Lower leg skin (tissue), 3 donors: ENCODE measurements at regions not wholly inside any gene's neighbourhood (a gene's known extent, or its start where the extent isn't known, plus 50 kb on each side); places are given as distances from the start of the nearest gene placed in this dataset.

Source experiments
- CTCF ChIP-seq, 3 donors: fragments of 450-650 bp; IDR thresholded peaks; one replicate each; pipeline ENCODE4 v1.5.1; 2016; ENCODE audit warnings: antibody characterized with exemption in 3 of 3, mild to moderate bottlenecking in 3 of 3, moderate library complexity in 2 of 3
- POLR2A ChIP-seq, 2 donors: fragments of 450-650 bp; IDR thresholded peaks; one replicate each; pipeline ENCODE4 v1.6.1; 2016 to 2017; ENCODE audit warnings: antibody characterized with exemption in 2 of 2, mild to moderate bottlenecking in 1 of 2, moderate library complexity in 1 of 2

- no peak for TF ChIP-seq CTCF (IDR thresholded peaks at IDR 0.05)
- TF ChIP-seq POLR2A (IDR thresholded peaks at IDR 0.05), result no peak
Measured at GRCh38 chr4:12993923-12994322, 490.2 kb downstream of the RAB28 start.
